Epithelial cell of prostate (primary cell): ENCODE measurements at regions not wholly inside any gene's neighbourhood (a gene's known extent, or its start where the extent isn't known, plus 50 kb on each side); places are given as distances from the start of the nearest gene placed in this dataset.

Source experiments
- DNase-seq: peaks from one replicate; pipeline ENCODE4 v3.0.0-alpha.2; 2011; ENCODE audit warnings: low read depth, low spot score
- H3K27ac ChIP-seq: fragments of 450-650 bp; 2 replicates; pipeline ENCODE4 v1.5.1; 2017; ENCODE audit warnings: mild to moderate bottlenecking

DNA sequence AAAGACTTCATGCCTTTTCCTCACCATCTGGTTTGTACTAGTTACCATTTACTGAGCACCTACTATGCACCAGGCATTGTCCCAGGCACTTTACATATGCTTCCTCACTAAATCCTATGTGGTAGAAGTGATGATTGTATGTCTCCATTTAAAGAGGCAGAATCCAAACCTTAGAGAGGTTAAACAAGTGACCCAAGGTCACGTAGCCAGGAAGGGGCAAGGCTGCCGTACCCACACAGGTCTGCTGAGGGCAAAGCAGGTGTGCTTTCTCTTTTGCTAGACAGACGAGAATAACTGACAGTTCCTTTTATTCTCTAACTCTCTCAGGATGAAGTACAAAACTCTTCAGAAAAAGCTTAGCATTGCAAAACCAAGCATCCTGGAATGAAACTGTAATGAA lies 235.2 kb upstream of the SRRM4 start:
- no peak overlapping the region for H3K27ac ChIP-seq
- no peak for DNase-seq

GRCh38 chr12:118746960-118747359 lies 234.4 kb upstream of the SRRM4 start:
- H3K27ac ChIP-seq = no peak overlapping the region

DNA sequence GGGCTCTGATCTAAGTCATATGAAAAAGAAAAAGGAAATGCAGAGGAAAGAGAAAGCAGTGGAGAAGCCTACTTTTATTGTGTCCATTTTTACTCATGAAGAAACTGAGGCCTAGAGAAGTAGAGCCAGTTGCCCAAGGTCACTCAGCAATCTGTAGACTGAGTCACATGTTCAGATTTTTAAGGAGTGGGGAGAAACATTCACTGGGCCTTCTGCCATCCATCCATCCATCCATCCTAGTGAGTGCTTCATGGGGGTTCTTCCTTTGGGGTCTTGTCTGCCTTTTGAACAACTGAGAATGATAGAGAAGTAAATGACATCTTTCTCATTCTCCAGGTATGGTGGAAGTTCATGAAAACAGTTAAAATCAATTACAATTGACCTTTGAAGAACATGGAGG lies 233.6 kb upstream of the SRRM4 start:
- DNase-seq = no peak
- no peak overlapping the region for H3K27ac ChIP-seq

More at GRCh38 chr12:118746960-118747359, 234.4 kb upstream of the SRRM4 start:
- no peak for DNase-seq

DNA sequence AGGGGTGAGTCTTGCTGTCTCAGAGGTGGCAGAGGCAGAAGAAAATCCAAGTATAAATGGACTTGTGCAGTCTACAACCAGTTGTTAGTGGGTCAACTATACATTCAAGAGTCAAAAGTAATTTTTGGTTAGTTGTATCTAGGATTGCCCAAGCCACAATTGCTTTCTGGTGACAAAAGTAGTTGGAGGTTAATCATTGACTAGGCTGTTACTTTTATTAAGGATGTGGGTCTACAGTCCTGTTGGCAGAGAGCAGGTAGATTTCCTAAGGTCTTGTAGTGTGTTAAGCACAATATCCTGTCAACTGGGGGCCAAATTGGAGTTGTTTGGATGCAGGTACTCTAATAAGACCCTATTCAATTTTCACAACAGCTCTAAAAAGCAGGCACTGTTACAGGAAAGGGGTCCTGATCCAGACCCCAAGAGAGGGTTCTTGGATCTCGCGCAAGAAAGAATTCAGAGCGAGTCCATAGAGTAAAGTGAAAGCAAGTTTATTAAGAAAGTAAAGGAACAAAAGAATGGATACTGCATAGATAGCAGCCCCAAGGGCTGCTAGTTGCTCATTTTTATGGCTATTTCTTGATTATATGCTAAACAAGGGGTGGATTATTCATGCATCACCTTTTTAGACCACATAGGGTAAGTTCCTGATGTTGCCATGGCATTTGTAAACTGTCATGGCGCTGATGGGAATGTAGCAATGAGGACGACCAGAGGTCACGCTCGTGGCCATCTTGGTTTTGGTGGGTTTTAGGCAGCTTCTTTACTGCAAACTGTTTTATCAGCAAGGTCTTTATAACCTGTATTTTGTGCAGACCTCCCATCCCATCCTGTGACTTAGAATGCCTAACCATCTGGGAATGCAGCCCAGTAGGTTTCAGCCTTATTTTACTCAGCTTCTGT lies 232.6 kb upstream of the SRRM4 start:
- no peak for DNase-seq
- H3K27ac ChIP-seq = no peak overlapping the region

DNA sequence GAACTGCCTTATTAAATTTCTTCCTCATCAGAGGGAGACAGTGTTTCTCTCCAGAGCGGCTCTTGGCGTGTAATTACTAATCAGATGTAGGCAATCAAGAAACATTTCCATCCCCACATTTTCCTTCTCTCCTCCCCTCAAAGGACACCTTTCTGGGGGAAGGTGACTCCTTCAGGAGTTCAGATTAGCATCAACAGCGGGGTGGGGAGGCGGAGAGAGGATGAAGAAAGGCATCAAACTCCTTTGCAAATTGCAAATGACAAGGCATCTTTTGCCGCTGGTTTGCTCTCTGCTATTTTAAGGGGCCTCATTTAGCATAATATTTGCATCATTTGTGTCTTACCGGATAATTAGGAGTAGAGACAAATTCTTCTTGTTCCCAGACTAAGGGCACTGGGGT lies 231.7 kb upstream of the SRRM4 start:
- DNase-seq = no peak
- H3K27ac ChIP-seq = no peak overlapping the region

GRCh38 chr12:118750666-118751065 lies 230.7 kb upstream of the SRRM4 start:
- no peak for DNase-seq
- no peak overlapping the region for H3K27ac ChIP-seq

- no peak for DNase-seq
- H3K27ac ChIP-seq = no peak overlapping the region
Measured at GRCh38 chr12:118751355-118751754, 230.0 kb upstream of the SRRM4 start.

- H3K27ac ChIP-seq = no peak overlapping the region
- no peak for DNase-seq
Measured at GRCh38 chr12:118760623-118761022, 220.7 kb upstream of the SRRM4 start.

- DNase-seq = no peak
- no peak overlapping the region for H3K27ac ChIP-seq
Measured at GRCh38 chr12:118763234-118763633, 218.1 kb upstream of the SRRM4 start.

GRCh38 chr12:118773956-118774723 lies 207.2 kb upstream of the SRRM4 start:
- no peak overlapping the region for H3K27ac ChIP-seq
- no peak for DNase-seq

GRCh38 chr12:118777504-118777903 lies 203.8 kb upstream of the SRRM4 start:
- H3K27ac ChIP-seq = no peak overlapping the region
- no peak for DNase-seq

DNA sequence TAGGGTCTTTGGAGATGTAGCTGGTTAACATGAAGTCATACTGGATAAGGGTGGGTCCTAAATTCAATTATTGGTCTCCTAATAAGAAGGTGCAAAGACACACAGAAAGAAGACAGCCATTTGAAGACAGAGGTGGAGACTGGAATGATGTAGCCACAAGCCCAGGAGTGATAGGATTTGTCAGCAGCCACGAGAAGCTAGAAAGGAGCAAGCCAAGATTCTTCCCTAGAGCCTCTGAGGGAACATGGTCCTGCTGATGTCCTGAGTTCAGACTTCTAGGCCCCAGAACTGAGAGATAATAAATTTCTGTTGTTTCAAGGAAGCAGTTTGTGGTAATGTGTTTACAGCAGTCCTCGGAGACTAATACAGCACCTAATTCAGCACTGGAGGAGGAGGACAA lies 203.3 kb upstream of the SRRM4 start:
- H3K27ac ChIP-seq = no peak overlapping the region

DNA sequence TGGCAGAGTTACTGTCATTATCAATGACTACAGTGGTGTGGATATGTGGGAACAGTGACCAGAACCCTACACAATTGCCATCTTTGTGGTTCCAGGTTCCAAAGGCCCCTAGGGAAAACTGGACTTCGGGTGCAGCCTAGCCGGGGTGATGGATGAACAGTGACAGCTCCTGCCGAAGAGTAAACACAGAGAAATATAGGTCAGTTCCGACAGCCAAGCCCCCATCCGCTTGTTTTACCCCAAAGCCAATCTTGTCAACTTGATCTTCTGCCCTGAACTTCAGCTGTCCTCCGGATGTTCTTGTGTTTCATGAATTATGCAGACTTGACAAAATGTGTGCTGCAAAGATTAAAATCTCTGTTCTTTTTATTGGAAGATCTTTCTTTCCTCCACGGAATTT lies 200.4 kb upstream of the SRRM4 start:
- H3K27ac ChIP-seq = no peak overlapping the region
- no peak for DNase-seq

More for the DNA sequence above, 203.3 kb upstream of the SRRM4 start:
- no peak for DNase-seq

GRCh38 chr12:118781692-118782091 lies 199.6 kb upstream of the SRRM4 start:
- no peak overlapping the region for H3K27ac ChIP-seq
- DNase-seq = no peak

DNA sequence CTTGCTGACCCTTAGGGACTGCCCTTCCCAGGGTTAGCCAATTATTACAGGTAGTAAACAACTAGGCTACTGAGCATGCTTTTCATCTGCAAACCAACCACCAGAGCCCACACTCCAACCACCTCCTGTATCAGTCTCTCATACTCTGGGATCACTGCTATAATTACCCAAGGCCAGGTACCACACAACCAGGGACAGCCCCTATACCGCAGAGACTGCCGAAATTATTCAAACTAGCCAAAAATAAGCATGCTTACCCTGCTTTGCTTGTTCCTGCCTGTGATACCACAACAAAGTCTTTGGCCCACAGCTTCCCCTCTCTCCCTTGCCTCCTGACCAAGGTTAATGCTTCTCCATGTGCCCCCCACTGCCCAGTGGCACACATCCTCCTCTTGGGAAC lies 197.6 kb upstream of the SRRM4 start:
- no peak for DNase-seq
- H3K27ac ChIP-seq = no peak overlapping the region

DNA sequence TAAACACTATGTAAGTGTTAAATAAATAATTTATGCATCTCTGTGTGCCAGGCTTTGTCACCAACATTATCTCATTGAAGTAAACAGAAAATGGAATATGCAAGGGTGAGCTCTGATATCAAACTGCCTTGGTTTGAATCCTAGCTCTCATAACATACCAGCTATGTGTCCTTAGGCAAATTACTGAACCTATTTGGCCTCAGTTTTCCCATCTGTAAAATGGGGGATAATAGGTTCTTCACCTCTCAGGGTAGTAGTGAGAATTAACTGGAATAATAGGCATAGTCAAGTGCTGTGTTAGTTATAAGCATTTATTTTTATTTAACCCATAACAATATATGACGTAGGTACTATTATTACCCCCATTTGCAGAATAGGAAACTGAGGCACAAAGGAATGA lies 190.8 kb upstream of the SRRM4 start:
- no peak overlapping the region for H3K27ac ChIP-seq
- DNase-seq = no peak

DNA sequence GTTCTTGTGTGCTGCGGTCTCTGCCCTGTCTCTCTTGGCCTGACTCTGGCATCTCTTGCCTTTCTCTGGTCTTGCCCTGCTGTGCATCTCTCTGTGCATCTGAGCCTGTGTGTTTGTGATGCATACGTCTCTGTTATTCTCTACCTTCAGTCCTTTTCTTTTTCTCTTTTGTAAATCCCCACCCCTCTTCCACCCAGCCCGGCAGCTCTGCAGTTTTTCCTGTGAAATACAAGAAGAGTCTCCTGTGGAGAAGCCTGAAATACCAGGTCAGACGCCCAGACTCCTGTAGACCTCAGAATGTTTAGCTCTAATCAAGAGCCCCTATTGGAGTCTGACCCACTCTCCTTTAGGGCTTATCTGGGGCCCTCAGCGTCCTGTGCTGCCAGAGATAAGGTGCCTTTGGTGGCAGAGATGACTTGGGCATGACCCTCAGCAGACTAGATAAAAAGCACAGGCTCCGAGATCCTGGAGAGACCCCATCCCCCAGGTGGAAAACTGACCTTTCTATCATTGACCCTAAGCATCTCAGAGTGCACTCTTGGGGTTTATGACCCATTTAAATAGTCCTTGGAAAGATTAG lies 167.5 kb upstream of the SRRM4 start:
- H3K27ac ChIP-seq = no peak overlapping the region
- DNase-seq = no peak

DNA sequence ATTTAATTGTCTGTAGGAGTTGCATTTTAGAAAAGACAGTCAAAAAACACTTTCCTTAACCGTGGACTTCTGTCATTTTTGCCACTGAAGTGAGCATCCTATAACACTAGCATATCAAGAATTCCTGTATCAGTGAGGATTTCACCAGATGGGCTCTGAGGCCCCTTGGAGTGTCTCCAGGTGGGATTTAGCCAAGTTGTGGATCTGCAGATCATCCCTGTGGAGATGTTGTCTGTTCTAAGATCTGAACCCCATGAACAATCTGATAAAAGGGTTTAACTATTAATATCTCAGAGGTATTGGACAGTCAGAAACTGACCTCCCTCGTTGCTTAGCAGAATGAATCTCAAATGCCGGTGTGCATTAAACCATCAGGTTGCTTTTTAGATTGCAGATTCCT lies 165.0 kb upstream of the SRRM4 start:
- DNase-seq = no peak
- no peak overlapping the region for H3K27ac ChIP-seq

- DNase-seq = no peak
- no peak overlapping the region for H3K27ac ChIP-seq
Measured at GRCh38 chr12:118821386-118821925, 159.9 kb upstream of the SRRM4 start.

DNA sequence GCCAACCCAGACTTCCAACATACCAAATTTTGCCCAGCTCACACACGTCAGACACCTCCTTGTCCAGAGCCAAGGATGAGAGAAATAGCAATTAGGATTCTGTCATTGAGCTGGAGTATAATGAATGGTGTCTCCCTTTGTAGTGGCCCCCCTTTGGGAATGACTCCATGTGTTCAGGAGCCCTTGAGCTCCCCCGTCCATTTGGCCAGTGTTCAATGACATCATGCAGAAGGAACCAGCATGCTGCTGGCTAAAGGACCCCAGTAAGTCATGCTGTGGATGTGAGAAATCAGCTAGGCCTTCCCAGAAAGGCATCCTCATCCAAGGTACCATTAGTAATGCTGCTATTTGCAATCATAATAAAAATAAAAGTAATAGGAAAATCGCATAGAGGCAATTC lies 158.8 kb upstream of the SRRM4 start:
- H3K27ac ChIP-seq = no peak overlapping the region
- DNase-seq = no peak

DNA sequence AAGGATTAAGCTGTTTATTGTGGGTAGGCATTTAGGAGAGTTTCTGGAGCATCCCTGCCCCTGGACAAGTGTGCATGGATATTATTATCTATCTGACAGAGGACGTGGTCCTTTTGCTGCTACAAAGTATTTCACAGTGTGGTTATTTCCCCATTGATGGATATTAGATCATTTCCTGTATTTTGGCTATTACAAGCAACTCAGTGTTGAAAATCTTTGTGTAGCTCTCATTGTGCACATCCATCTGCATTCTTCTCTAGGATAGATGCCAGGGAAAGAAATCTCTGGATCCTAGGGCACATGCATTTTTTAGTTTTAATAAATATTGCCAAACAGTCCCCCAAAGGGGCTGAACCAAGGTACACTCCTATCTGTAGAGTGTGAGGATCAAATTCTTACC lies 154.3 kb upstream of the SRRM4 start:
- H3K27ac ChIP-seq = no peak overlapping the region
- DNase-seq = no peak
